ENCODE measurements at regions not wholly inside any gene's neighbourhood (a gene's known extent, or its start where the extent isn't known, plus 50 kb on each side); places are given as distances from the start of the nearest gene placed in this dataset.

- no peak for TF ChIP-seq CSDC2 (CRISPR knock-in tag; IDR thresholded peaks at IDR 0.05)
- TF ChIP-seq TSHZ2 (CRISPR knock-in tag; IDR thresholded peaks at IDR 0.05) = no peak
- no peak for TF ChIP-seq CREB5 (CRISPR knock-in tag; IDR thresholded peaks at IDR 0.05; ENCODE audit: low read depth)
- TF ChIP-seq CSRNP3 (CRISPR knock-in tag; IDR thresholded peaks at IDR 0.05) = no peak
- TF ChIP-seq OSR1 (CRISPR knock-in tag; IDR thresholded peaks at IDR 0.05) = no peak
- no peak for TF ChIP-seq PPARA (CRISPR knock-in tag; IDR thresholded peaks at IDR 0.05; ENCODE audit: borderline replicate concordance)
- TF ChIP-seq ZFP3 (CRISPR knock-in tag; IDR thresholded peaks at IDR 0.05) = no peak
- no peak for TF ChIP-seq ARNTL (CRISPR knock-in tag; IDR thresholded peaks at IDR 0.05; ENCODE audit: borderline replicate concordance, low read depth)
- TF ChIP-seq ZC3H10 (CRISPR knock-in tag; IDR thresholded peaks at IDR 0.05) = no peak
- TF ChIP-seq SNAI2 (CRISPR knock-in tag; IDR thresholded peaks at IDR 0.05) = no peak
- TF ChIP-seq ZFP30 (CRISPR knock-in tag; IDR thresholded peaks at IDR 0.05) = no peak
- no peak for TF ChIP-seq ZNF565 (CRISPR knock-in tag; conservative IDR thresholded peaks at IDR 0.05; ENCODE audit: low read depth)
- TF ChIP-seq ISL1 (CRISPR knock-in tag; IDR thresholded peaks at IDR 0.05) = no peak
- TF ChIP-seq POU6F1 (CRISPR knock-in tag; IDR thresholded peaks at IDR 0.05; ENCODE audit: borderline replicate concordance, low read depth) = no peak
- TF ChIP-seq ZNF70 (CRISPR knock-in tag; IDR thresholded peaks at IDR 0.05) = no peak
- ATAC-seq = no peak
These were observed 87.3 kb downstream of the ERCC5 start for GRCh38 chr13:102933122-102933521.

- TF ChIP-seq CREB5 (CRISPR knock-in tag; IDR thresholded peaks at IDR 0.05; ENCODE audit: low read depth) = no peak
- TF ChIP-seq TSHZ2 (CRISPR knock-in tag; IDR thresholded peaks at IDR 0.05) = no peak
- no peak for TF ChIP-seq ZC3H10 (CRISPR knock-in tag; IDR thresholded peaks at IDR 0.05)
- TF ChIP-seq ZNF70 (CRISPR knock-in tag; IDR thresholded peaks at IDR 0.05) = no peak
- TF ChIP-seq ISL1 (CRISPR knock-in tag; IDR thresholded peaks at IDR 0.05) = no peak
- ATAC-seq = no peak
These were observed 86.5 kb downstream of the ERCC5 start for GRCh38 chr13:102932331-102932730.

- no peak for ATAC-seq
- no peak for TF ChIP-seq CSRNP3 (CRISPR knock-in tag; IDR thresholded peaks at IDR 0.05)
- TF ChIP-seq GLIS3 (CRISPR knock-in tag; IDR thresholded peaks at IDR 0.05) = no peak
- TF ChIP-seq PPARA (CRISPR knock-in tag; IDR thresholded peaks at IDR 0.05; ENCODE audit: borderline replicate concordance) = no peak
- no peak for TF ChIP-seq ZNF8 (CRISPR knock-in tag; IDR thresholded peaks at IDR 0.05)
- no peak for TF ChIP-seq TSHZ2 (CRISPR knock-in tag; IDR thresholded peaks at IDR 0.05)
- TF ChIP-seq BACH2 (CRISPR knock-in tag; IDR thresholded peaks at IDR 0.05; ENCODE audit: borderline replicate concordance) = no peak
- TF ChIP-seq CREB5 (CRISPR knock-in tag; IDR thresholded peaks at IDR 0.05; ENCODE audit: low read depth) = no peak
These were observed 84.7 kb downstream of the ERCC5 start for GRCh38 chr13:102930566-102930965.

Data from SK-N-SH treated with all-trans-retinoic acid at 6 μM for 48 hours (cell line).